WTC11 (cell line): ENCODE measurements at regions not wholly inside any gene's neighbourhood (a gene's known extent, or its start where the extent isn't known, plus 50 kb on each side); places are given as distances from the start of the nearest gene placed in this dataset.

Experiments
- ATAC-seq: fragments of 200-7000 bp; cut with Tn5 transposase; 2 replicates; pipeline ENCODE4 v1.10.0; 2021; ENCODE audit warnings: mild to moderate bottlenecking, moderate library complexity
- CTCF ChIA-PET: fragments of 300-600 bp; sonication (Branson Sonifier 250); formaldehyde crosslinking; loops from one replicate; lab custom pipeline; 2021; ENCODE audit warnings: antibody characterized with exemption; lab: Charles Lee
- POLR2A ChIA-PET: fragments of 350-600 bp; sonication (Branson Sonifier 250); formaldehyde crosslinking; loops from one replicate; lab custom pipeline; 2021; ENCODE audit warnings: antibody characterized with exemption; lab: Charles Lee
- DNase-seq: peaks from one replicate; pipeline ENCODE4 v3.0.0; 2021; ENCODE audit warnings: low spot score
- H3K27ac Mint-ChIP-seq: 2 replicates; pipeline ENCODE4 v1.8.0; 2021; ENCODE audit warnings: mixed read lengths
- H3K27me3 Mint-ChIP-seq: 2 replicates; pipeline ENCODE4 v1.8.0; 2021; ENCODE audit warnings: low read depth, mild to moderate bottlenecking, moderate library complexity, mixed read lengths
- H3K36me3 Mint-ChIP-seq: 2 replicates; pipeline ENCODE4 v1.8.0; 2021; ENCODE audit warnings: mixed read lengths
- H3K4me1 Mint-ChIP-seq: 2 replicates; pipeline ENCODE4 v1.8.0; 2022; ENCODE audit warnings: mixed read lengths
- H3K4me3 Mint-ChIP-seq: 2 replicates; pipeline ENCODE4 v1.8.0; 2021; ENCODE audit warnings: mild to moderate bottlenecking, moderate library complexity, mixed read lengths
- H3K9me3 Mint-ChIP-seq: 2 replicates; pipeline ENCODE4 v1.8.0; 2021; ENCODE audit warnings: mixed read lengths
- ARID4B ChIP-seq: sonication (generic); formaldehyde crosslinking; IDR thresholded peaks from 2 replicates; pipeline ENCODE4 v1.8.0; 2023; ENCODE audit warnings: missing genetic modification reagents, mild to moderate bottlenecking, borderline replicate concordance
- ATF1 ChIP-seq: sonication (generic); formaldehyde crosslinking; IDR thresholded peaks from 2 replicates; pipeline ENCODE4 v1.8.1; 2023; ENCODE audit warnings: mild to moderate bottlenecking, moderate library complexity, missing genetic modification reagents
- CREM ChIP-seq: sonication (generic); formaldehyde crosslinking; IDR thresholded peaks from 2 replicates; pipeline ENCODE4 v1.8.1; 2022; ENCODE audit warnings: mild to moderate bottlenecking, missing genetic modification reagents, moderate library complexity
- E2F4 ChIP-seq: sonication (generic); formaldehyde crosslinking; IDR thresholded peaks from 2 replicates; pipeline ENCODE4 v1.8.1; 2022; ENCODE audit warnings: low read depth, mild to moderate bottlenecking, moderate library complexity, missing genetic modification reagents, borderline replicate concordance
- FOXP1 ChIP-seq: sonication (generic); formaldehyde crosslinking; IDR thresholded peaks from 2 replicates; pipeline ENCODE4 v1.8.0; 2022; ENCODE audit warnings: missing genetic modification reagents, mild to moderate bottlenecking, moderate library complexity, borderline replicate concordance
- JUN ChIP-seq: sonication (generic); formaldehyde crosslinking; IDR thresholded peaks from 2 replicates; pipeline ENCODE4 v1.8.0; 2023; ENCODE audit warnings: mild to moderate bottlenecking, missing genetic modification reagents
- MAX ChIP-seq: sonication (generic); formaldehyde crosslinking; IDR thresholded peaks from 2 replicates; pipeline ENCODE4 v1.8.0; 2022; ENCODE audit warnings: mild to moderate bottlenecking, missing genetic modification reagents
- MXD4 ChIP-seq: fragments of 250-450 bp; sonication (Bioruptor Pico); IDR thresholded peaks from 2 replicates; pipeline ENCODE4 v1.8.0; 2021; ENCODE audit warnings: mild to moderate bottlenecking, moderate library complexity, borderline replicate concordance
- NFE2L1 ChIP-seq: sonication (generic); formaldehyde crosslinking; IDR thresholded peaks from 2 replicates; pipeline ENCODE4 v1.8.1; 2023; ENCODE audit warnings: missing genetic modification reagents
- NR1H2 ChIP-seq: sonication (generic); formaldehyde crosslinking; IDR thresholded peaks from 2 replicates; pipeline ENCODE4 v1.9.0; 2021; ENCODE audit warnings: mild to moderate bottlenecking, moderate library complexity, missing genetic modification reagents
- NR3C1 ChIP-seq: sonication (generic); formaldehyde crosslinking; conservative IDR thresholded peaks from 2 replicates; pipeline ENCODE4 v1.8.1; 2023; ENCODE audit warnings: low read depth, mild to moderate bottlenecking, missing genetic modification reagents
- SOX15 ChIP-seq: fragments of 250-450 bp; sonication (Bioruptor Pico); IDR thresholded peaks from 2 replicates; pipeline ENCODE4 v1.9.0; 2021; ENCODE audit warnings: mild to moderate bottlenecking
- TEAD1 ChIP-seq: sonication (generic); formaldehyde crosslinking; IDR thresholded peaks from 2 replicates; pipeline ENCODE4 v1.8.0; 2022; ENCODE audit warnings: mild to moderate bottlenecking, missing genetic modification reagents
- ZNF219 ChIP-seq: sonication (generic); formaldehyde crosslinking; IDR thresholded peaks from 2 replicates; pipeline ENCODE4 v1.8.0; 2023; ENCODE audit warnings: missing genetic modification reagents, mild to moderate bottlenecking, borderline replicate concordance
- ZNF416 ChIP-seq: fragments of 250-450 bp; sonication (Bioruptor Pico); IDR thresholded peaks from 2 replicates; pipeline ENCODE4 v1.9.0; 2021; ENCODE audit warnings: mild to moderate bottlenecking, inconsistent platforms
- ZNF512 ChIP-seq: sonication (generic); formaldehyde crosslinking; IDR thresholded peaks from 2 replicates; pipeline ENCODE4 v1.8.1; 2022; ENCODE audit warnings: missing genetic modification reagents, borderline replicate concordance
- TF ChIP-seq, protein P1 (sequence below): sonication (generic); formaldehyde crosslinking; IDR thresholded peaks from 2 replicates; pipeline ENCODE4 v1.8.1; 2023; ENCODE audit warnings: mild to moderate bottlenecking, moderate library complexity, missing genetic modification reagents

GRCh38 chr15:77837649-77838025, 204.9 kb upstream of the LINGO1 start:
- H3K27me3 Mint-ChIP-seq, result no peaks in the 10 kb centered on the region; the same call in 1 of the 2 replicates
- ATAC-seq, result no peak
- H3K27ac Mint-ChIP-seq, result no peak overlapping the region
- no peak for TF ChIP-seq MXD4 (CRISPR knock-in tag)
- TF ChIP-seq E2F4 (CRISPR knock-in tag), result no peak
- TF ChIP-seq ZNF512 (CRISPR knock-in tag), result no peak
- no peak for TF ChIP-seq NFE2L1 (CRISPR knock-in tag)
- TF ChIP-seq NR3C1 (CRISPR knock-in tag), result no peak
- no peak for TF ChIP-seq ZNF219 (CRISPR knock-in tag)
- no peak for TF ChIP-seq CREM (CRISPR knock-in tag)
- no peak for TF ChIP-seq NR1H2 (CRISPR knock-in tag)
- no peak for TF ChIP-seq FOXP1 (CRISPR knock-in tag)
- no peak for TF ChIP-seq SOX15 (CRISPR knock-in tag)
- TF ChIP-seq TEAD1 (CRISPR knock-in tag), result no peak
- no peak for TF ChIP-seq MAX (CRISPR knock-in tag)
- no peak for TF ChIP-seq ZNF416 (CRISPR knock-in tag)
- TF ChIP-seq JUN (CRISPR knock-in tag), result no peak
- no peak for TF ChIP-seq ATF1 (CRISPR knock-in tag)
- TF ChIP-seq ARID4B, result no peak
- TF ChIP-seq, protein P1, sequence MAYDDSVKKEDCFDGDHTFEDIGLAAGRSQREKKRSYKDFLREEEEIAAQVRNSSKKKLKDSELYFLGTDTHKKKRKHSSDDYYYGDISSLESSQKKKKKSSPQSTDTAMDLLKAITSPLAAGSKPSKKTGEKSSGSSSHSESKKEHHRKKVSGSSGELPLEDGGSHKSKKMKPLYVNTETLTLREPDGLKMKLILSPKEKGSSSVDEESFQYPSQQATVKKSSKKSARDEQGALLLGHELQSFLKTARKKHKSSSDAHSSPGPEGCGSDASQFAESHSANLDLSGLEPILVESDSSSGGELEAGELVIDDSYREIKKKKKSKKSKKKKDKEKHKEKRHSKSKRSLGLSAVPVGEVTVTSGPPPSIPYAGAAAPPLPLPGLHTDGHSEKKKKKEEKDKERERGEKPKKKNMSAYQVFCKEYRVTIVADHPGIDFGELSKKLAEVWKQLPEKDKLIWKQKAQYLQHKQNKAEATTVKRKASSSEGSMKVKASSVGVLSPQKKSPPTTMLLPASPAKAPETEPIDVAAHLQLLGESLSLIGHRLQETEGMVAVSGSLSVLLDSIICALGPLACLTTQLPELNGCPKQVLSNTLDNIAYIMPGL (CRISPR knock-in tag), result no peak
- no peaks in the 10 kb centered on the region for H3K36me3 Mint-ChIP-seq
- H3K4me3 Mint-ChIP-seq, result no peak overlapping the region
- no peak for DNase-seq
- H3K4me1 Mint-ChIP-seq, result peaks cover 12% of the 10 kb centered on the region
- CTCF ChIA-PET, result interaction anchor here (0.9 to 3.4 kb wide), 11 partner anchors 16 to 215 kb away, joined by 3 to 23 read pairs (median 6); no protein-coding TSS in a partner anchor
- POLR2A ChIA-PET, result no interaction called here
- no peaks in the 10 kb centered on the region for H3K9me3 Mint-ChIP-seq
